GM12891 (cell line): ENCODE measurements at regions not wholly inside any gene's neighbourhood (a gene's known extent, or its start where the extent isn't known, plus 50 kb on each side); places are given as distances from the start of the nearest gene placed in this dataset.

Experiments used
- DNase-seq: peaks from one replicate; pipeline ENCODE4 v3.0.0; 2011; ENCODE audit warnings: low spot score; ENCODE audit not compliant: insufficient read length
- FAIRE-seq: peaks from 2 replicates; lab custom pipeline; 2011; peaks lifted over from hg19 to GRCh38; lab: Jason Lieb, UNC
- PAX5 ChIP-seq: IDR thresholded peaks from 2 replicates; pipeline ENCODE4 v1.6.1; 2011; ENCODE audit warnings: low read length, moderate library complexity, mild to moderate bottlenecking; ENCODE audit not compliant: insufficient read depth, severe bottlenecking
- POLR2A ChIP-seq: IDR thresholded peaks from 2 replicates; pipeline ENCODE4 v1.6.1; 2011; ENCODE audit warnings: low read depth, low read length, control low read depth
- POLR2AphosphoS5 ChIP-seq: IDR thresholded peaks from 2 replicates; pipeline ENCODE4 v1.6.1; 2011; ENCODE audit warnings: low read depth, low read length, control low read depth
- POU2F2 ChIP-seq: IDR thresholded peaks from 2 replicates; pipeline ENCODE4 v1.6.1; 2011; ENCODE audit warnings: low read depth, mild to moderate bottlenecking, control low read depth, low read length, moderate library complexity
- SPI1 ChIP-seq: IDR thresholded peaks from 2 replicates; pipeline ENCODE4 v1.6.1; 2011; ENCODE audit warnings: low read depth, low read length, control low read depth
- TAF1 ChIP-seq: IDR thresholded peaks from 2 replicates; pipeline ENCODE4 v1.6.1; 2011; ENCODE audit warnings: low read depth, low read length, control low read depth

- DNase-seq: no peak
- no peak for FAIRE-seq
- TF ChIP-seq SPI1 (no peak), POLR2AphosphoS5 (no peak), POU2F2 (no peak), POLR2A (no peak), TAF1 (no peak), PAX5 (no peak)
These were observed 65.9 kb upstream of the C14orf180 start for GRCh38 chr14:104513641-104514046.

GRCh38 chr14:104514156-104514848, 65.3 kb upstream of the C14orf180 start:
- TF ChIP-seq POLR2AphosphoS5: no peak
- TF ChIP-seq SPI1: no peak
- no peak for TF ChIP-seq POU2F2
- no peak for TF ChIP-seq TAF1
- TF ChIP-seq POLR2A: no peak
- no peak for TF ChIP-seq PAX5
- no peak for FAIRE-seq
- no peak for DNase-seq

- DNase-seq (no peak), FAIRE-seq (no peak)
- TF ChIP-seq POU2F2: no peak
- TF ChIP-seq PAX5: no peak
- TF ChIP-seq TAF1: no peak
- TF ChIP-seq POLR2AphosphoS5: no peak
- TF ChIP-seq POLR2A: no peak
These were observed 64.3 kb upstream of the C14orf180 start for GRCh38 chr14:104515059-104515810.

DNA sequence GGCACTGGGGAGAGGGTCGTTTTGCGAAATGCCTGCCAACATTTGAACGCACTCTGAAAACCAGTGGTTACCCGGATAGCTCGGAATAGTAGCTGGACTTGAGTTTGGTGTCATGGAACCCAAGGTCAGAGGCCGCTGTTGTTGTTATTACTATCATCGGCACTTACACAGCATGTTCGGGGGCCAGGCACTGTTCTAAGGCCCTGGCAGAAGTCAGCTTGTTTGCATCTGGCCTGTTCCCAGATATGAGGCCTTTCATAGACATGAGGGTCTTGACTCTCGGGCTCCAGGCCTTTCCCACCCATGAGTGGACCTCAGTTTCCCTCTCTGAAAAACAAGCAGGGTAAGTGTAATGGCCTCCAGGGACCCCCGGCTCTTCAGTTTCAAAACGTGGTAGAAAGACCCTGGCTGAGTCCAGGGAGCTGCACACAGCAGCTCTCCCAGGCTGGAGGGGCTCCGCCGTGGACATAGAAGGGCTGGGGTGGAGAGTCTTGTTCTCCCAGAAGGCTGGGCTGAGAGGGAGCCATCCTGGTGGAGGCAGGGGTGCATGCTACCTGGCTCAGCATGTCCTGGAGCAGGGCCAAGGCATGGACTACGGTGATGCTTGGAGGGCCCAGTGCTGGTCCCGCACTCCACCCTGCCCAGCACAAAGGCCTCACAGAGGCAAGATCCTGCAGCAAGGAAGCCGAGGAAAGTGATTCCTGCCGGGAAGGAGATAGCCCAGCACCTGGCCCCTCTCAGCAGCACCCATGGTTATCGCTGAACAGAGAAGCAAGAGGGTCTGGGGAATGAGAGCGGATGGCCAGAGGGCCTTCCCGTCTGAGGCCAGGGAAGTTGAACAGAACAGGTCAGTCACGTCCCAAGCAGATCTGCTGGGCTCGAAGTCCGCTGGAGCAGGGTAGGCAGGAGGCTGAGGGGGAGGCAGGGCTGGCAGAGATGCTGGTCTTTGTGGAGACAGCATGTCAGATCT, 63.5 kb upstream of the C14orf180 start:
- no peak for DNase-seq
- FAIRE-seq: no peak
- no peak for TF ChIP-seq POU2F2
- no peak for TF ChIP-seq SPI1
- TF ChIP-seq POLR2A: no peak
- no peak for TF ChIP-seq POLR2AphosphoS5
- no peak for TF ChIP-seq TAF1
- TF ChIP-seq PAX5: no peak

DNA sequence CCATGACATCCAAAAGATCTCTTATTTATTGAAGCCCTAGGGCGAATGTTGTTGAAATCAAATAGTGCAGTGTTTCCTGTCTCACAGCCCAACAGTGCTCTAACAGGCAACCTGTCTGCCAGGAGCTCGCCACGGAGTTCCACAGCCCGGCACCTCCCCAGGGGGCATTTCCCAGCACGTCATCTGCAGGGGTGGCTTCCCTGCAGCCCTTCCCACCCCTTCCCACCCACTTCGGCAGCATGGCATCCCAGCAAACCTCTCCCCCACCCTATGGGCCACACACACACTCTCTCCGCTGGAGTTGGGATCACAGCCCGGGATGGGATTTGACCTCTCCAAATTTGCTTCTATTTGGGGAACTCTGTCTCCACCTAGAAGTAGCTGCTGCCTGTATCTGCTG, 62.7 kb upstream of the C14orf180 start:
- TF ChIP-seq POLR2A: no peak
- no peak for TF ChIP-seq POLR2AphosphoS5
- no peak for TF ChIP-seq TAF1
- TF ChIP-seq POU2F2: no peak
- no peak for TF ChIP-seq SPI1
- TF ChIP-seq PAX5: no peak
- DNase-seq: no peak
- no peak for FAIRE-seq

DNA sequence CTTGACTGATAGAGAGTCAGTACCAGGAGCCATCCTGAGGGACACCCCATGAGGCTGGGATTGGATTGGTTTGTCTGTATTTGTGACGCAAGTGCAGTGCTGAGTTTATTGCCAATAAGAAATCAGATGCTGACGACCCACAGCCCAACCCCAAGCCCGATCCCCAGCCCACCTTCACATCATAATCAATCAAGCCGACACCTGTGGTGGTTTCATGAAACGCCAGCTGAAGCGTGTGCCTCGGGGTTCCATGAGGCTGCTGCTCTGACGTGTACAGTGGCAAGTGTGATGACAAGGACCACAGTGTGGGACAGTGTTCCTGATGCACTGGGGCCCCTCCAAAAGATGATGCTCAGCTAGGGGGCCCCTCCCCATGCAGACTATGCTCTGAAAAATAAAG, 62.1 kb upstream of the C14orf180 start:
- no peak for FAIRE-seq
- DNase-seq: no peak
- TF ChIP-seq PAX5 (no peak), POLR2A (no peak), POU2F2 (no peak), SPI1 (no peak)

DNA sequence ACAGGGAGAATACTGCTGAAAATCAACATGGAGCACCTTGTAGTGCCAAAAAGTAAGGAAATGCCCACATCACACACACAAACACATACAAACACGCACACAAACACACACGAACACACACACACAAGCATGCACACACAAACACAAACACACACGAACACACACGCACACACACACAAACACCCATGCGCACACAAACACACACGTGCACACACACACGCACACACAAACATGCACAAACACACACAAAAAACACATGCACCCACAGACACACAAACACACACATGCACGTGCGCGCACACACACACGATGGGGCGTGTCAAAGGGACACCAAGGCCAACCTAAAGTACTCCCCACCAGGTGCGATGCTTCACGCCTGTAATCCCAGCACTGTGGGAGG, 61.7 kb upstream of the C14orf180 start:
- peak; percentile 41 for FAIRE-seq
- no peak for DNase-seq

DNA sequence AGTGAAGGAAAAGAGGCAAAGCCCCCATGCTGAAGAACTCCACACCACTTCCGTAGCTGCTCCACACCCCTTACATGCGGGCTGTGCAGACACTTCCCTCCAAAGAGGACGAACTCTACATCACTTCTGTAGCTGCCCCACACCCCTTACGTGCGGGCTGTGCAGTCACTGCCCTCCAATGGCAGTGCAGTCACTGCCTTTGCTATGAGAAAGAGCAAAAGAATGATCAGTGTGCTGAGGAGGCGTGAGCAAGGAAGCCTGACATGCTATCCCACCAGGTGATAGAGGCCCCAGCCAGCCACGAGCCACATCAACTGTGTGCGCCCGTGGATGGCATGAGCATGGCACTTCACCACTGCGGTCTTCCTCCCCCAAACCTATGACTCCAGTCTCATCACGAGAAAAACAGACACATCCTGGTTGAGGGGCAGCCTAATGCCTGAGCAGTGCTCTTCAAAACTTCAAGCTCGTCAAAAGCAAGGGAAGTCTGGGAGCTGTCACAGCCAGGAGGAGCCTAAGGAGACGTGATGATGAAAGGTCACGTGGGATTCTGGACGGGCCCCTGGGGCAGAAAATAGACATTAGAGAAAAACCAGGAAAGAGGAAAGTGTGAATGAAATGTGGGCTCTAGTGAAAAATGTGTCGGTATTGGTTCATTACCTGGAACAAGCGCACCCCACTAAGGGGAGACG, 60.8 kb upstream of the C14orf180 start:
- DNase-seq (no peak), FAIRE-seq (no peak)
- TF ChIP-seq POLR2A: no peak
- no peak for TF ChIP-seq SPI1
- TF ChIP-seq POLR2AphosphoS5: no peak
- no peak for TF ChIP-seq PAX5
- no peak for TF ChIP-seq POU2F2
- TF ChIP-seq TAF1: no peak

More for the DNA sequence above, 61.7 kb upstream of the C14orf180 start:
- TF ChIP-seq PAX5: no peak

GRCh38 chr14:104519721-104520120, 59.8 kb upstream of the C14orf180 start:
- FAIRE-seq (no peak), DNase-seq (no peak)
- TF ChIP-seq PAX5 (no peak), SPI1 (no peak), POLR2A (no peak), POU2F2 (no peak), TAF1 (no peak), POLR2AphosphoS5 (no peak)
